ENCODE measurements at regions not wholly inside any gene's neighbourhood (a gene's known extent, or its start where the extent isn't known, plus 50 kb on each side); places are given as distances from the start of the nearest gene placed in this dataset.
"Not testable (repeated sequence)": the region's sequence is repeated elsewhere in the genome, so short reads cannot be mapped to it uniquely, and the experiment has no call there.

- TF ChIP-seq, protein P1, sequence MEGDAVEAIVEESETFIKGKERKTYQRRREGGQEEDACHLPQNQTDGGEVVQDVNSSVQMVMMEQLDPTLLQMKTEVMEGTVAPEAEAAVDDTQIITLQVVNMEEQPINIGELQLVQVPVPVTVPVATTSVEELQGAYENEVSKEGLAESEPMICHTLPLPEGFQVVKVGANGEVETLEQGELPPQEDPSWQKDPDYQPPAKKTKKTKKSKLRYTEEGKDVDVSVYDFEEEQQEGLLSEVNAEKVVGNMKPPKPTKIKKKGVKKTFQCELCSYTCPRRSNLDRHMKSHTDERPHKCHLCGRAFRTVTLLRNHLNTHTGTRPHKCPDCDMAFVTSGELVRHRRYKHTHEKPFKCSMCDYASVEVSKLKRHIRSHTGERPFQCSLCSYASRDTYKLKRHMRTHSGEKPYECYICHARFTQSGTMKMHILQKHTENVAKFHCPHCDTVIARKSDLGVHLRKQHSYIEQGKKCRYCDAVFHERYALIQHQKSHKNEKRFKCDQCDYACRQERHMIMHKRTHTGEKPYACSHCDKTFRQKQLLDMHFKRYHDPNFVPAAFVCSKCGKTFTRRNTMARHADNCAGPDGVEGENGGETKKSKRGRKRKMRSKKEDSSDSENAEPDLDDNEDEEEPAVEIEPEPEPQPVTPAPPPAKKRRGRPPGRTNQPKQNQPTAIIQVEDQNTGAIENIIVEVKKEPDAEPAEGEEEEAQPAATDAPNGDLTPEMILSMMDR (conservative IDR thresholded peaks at IDR 0.05 in 1 of 2, IDR thresholded peaks at IDR 0.05 in 1 of 2; ENCODE audit: low read depth in 1 of 2, low read length in 2 of 2): not testable (repeated sequence)
- not testable (repeated sequence) for TF ChIP-seq EZH2 (IDR thresholded peaks at IDR 0.05; ENCODE audit: low read length, missing control alignments)
Observed at GRCh38 chr1:149418782-149419181, 56.1 kb upstream of the NBPF19 start.

Data from fibroblast of lung (primary cell).